ENCODE measurements at regions not wholly inside any gene's neighbourhood (a gene's known extent, or its start where the extent isn't known, plus 50 kb on each side); places are given as distances from the start of the nearest gene placed in this dataset.

- FAIRE-seq (no peak), DNase-seq (ENCODE audit: low read depth) (no peak)
Observed at GRCh38 chr1:194929357-194929756, 1678.9 kb downstream of the KCNT2 start.

DNA sequence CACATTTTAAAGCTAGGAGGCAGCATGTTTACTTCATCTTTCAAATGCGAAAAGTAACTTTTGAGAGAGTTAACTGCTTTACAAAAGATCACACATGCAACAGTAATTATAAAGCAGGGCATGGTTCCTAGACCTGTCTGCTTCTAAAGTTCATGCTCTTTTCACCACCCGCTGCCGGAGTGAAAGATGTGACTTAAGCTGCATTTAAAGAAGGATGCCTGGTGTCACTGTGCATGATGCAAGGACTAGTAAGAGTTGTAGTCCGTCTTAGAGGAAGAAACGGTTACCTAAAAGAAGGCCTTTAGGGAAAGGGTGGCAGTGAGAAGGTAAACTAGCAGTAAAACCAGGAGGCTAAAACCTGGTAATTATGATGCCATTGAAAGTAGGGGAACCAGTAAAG lies 1689.1 kb downstream of the KCNT2 start:
- Histone ChIP-seq H3K4me3 (ENCODE audit: low read depth, low read length) (no peak overlapping the region), H3K27me3 (ENCODE audit: control insufficient read depth, insufficient read depth, low read length) (no peaks in the 10 kb centered on the region), H3K36me3 (ENCODE audit: control insufficient read depth, insufficient read depth, low read length) (no peaks in the 10 kb centered on the region)
- FAIRE-seq (no peak), DNase-seq (ENCODE audit: low read depth) (no peak)
- TF ChIP-seq, protein P1, sequence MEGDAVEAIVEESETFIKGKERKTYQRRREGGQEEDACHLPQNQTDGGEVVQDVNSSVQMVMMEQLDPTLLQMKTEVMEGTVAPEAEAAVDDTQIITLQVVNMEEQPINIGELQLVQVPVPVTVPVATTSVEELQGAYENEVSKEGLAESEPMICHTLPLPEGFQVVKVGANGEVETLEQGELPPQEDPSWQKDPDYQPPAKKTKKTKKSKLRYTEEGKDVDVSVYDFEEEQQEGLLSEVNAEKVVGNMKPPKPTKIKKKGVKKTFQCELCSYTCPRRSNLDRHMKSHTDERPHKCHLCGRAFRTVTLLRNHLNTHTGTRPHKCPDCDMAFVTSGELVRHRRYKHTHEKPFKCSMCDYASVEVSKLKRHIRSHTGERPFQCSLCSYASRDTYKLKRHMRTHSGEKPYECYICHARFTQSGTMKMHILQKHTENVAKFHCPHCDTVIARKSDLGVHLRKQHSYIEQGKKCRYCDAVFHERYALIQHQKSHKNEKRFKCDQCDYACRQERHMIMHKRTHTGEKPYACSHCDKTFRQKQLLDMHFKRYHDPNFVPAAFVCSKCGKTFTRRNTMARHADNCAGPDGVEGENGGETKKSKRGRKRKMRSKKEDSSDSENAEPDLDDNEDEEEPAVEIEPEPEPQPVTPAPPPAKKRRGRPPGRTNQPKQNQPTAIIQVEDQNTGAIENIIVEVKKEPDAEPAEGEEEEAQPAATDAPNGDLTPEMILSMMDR (IDR thresholded peaks at IDR 0.05; ENCODE audit: insufficient read depth, low read length, severe bottlenecking), result no peak

More at GRCh38 chr1:194929357-194929756, 1678.9 kb downstream of the KCNT2 start:
- TF ChIP-seq, protein P1 (IDR thresholded peaks at IDR 0.05; ENCODE audit: insufficient read depth, low read length, severe bottlenecking), result no peak
- Histone ChIP-seq H3K27me3 (ENCODE audit: control insufficient read depth, insufficient read depth, low read length) (no peaks in the 10 kb centered on the region), H3K36me3 (ENCODE audit: control insufficient read depth, insufficient read depth, low read length) (no peaks in the 10 kb centered on the region), H3K4me3 (ENCODE audit: low read depth, low read length) (no peak overlapping the region)

DNA sequence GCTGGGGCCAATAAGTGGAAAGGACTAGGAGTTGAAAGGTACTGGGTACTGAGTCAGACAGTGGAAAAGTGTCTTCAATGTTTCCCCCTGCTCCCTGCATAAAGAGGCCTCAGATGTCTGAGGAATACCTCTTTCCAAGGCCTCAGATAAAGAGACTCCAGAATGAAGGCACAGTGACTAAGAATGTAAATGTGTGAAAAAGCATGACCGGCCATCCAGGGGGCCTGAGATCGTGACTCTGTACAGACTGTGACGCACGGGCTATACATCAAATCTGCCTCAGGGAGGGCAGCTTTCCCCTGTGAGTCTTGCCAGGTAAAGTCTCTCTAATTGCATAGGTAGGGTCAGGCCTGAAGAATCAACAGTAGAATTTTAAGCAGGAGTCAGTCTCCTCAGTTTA lies 1690.5 kb downstream of the KCNT2 start:
- TF ChIP-seq, protein P1 (IDR thresholded peaks at IDR 0.05; ENCODE audit: insufficient read depth, low read length, severe bottlenecking), result no peak
- DNase-seq (ENCODE audit: low read depth) (no peak), FAIRE-seq (no peak)
- Histone ChIP-seq H3K36me3 (ENCODE audit: control insufficient read depth, insufficient read depth, low read length) (no peaks in the 10 kb centered on the region), H3K27me3 (ENCODE audit: control insufficient read depth, insufficient read depth, low read length) (no peaks in the 10 kb centered on the region), H3K4me3 (ENCODE audit: low read depth, low read length) (no peak overlapping the region)

GRCh38 chr1:194908643-194909042 lies 1699.6 kb downstream of the KCNT2 start:
- H3K27me3 ChIP-seq (ENCODE audit: control insufficient read depth, insufficient read depth, low read length), result no peaks in the 10 kb centered on the region
- FAIRE-seq, result no peak
- no peak for DNase-seq (ENCODE audit: low read depth)
- H3K4me3 ChIP-seq (ENCODE audit: low read depth, low read length), result no peak overlapping the region
- H3K36me3 ChIP-seq (ENCODE audit: control insufficient read depth, insufficient read depth, low read length), result no peaks in the 10 kb centered on the region
- TF ChIP-seq, protein P1 (IDR thresholded peaks at IDR 0.05; ENCODE audit: insufficient read depth, low read length, severe bottlenecking), result no peak

DNA sequence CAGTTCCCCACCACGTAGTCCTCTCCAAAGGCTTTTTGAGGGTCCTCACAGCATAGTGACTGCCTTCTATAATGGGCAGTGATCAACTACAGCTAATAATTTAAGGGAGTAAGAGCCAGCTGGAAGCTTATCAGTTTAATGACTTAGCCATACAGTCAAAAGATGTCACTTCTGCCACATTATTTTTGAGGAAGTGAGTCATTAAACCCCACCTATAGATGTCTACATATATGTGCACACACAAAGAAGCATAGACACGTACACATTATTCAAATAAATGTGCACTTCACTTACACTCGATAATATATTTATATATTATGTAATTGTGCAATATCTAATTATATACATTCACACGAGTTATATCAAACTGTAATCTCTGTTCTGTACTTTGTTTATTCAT lies 1704.7 kb downstream of the KCNT2 start:
- no peaks in the 10 kb centered on the region for H3K27me3 ChIP-seq (ENCODE audit: control insufficient read depth, insufficient read depth, low read length)
- DNase-seq (ENCODE audit: low read depth), result no peak
- TF ChIP-seq, protein P1 (IDR thresholded peaks at IDR 0.05; ENCODE audit: insufficient read depth, low read length, severe bottlenecking), result no peak
- H3K4me3 ChIP-seq (ENCODE audit: low read depth, low read length), result no peak overlapping the region
- no peak for FAIRE-seq
- no peaks in the 10 kb centered on the region for H3K36me3 ChIP-seq (ENCODE audit: control insufficient read depth, insufficient read depth, low read length)

- no peaks in the 10 kb centered on the region for H3K36me3 ChIP-seq (ENCODE audit: control insufficient read depth, insufficient read depth, low read length)
- TF ChIP-seq, protein P1 (IDR thresholded peaks at IDR 0.05; ENCODE audit: insufficient read depth, low read length, severe bottlenecking), result no peak
- FAIRE-seq (no peak), DNase-seq (ENCODE audit: low read depth) (no peak)
- no peaks in the 10 kb centered on the region for H3K27me3 ChIP-seq (ENCODE audit: control insufficient read depth, insufficient read depth, low read length)
- no peak overlapping the region for H3K4me3 ChIP-seq (ENCODE audit: low read depth, low read length)
Observed at GRCh38 chr1:194889310-194889709, 1702.9 kb upstream of the B3GALT2 start.

All from bronchial epithelial cell (primary cell).